Activated CD8-positive, alpha-beta memory T cell treated with anti-CD3 and anti-CD28 coated beads, Interleukin-2, amount 10 ng/mL, durations not matched to agents 7 days and 5 days (primary cell): ENCODE measurements at regions not wholly inside any gene's neighbourhood (a gene's known extent, or its start where the extent isn't known, plus 50 kb on each side); places are given as distances from the start of the nearest gene placed in this dataset.

ENCODE experiments used
- ATAC-seq: fragments of 150-1000 bp; cut with Tn5 transposase; one replicate; pipeline ENCODE4 v1.10.0; 2021; ENCODE audit warnings: moderate library complexity
- CTCF ChIA-PET: fragments of 350-600 bp; sonication (Branson Sonifier 250); formaldehyde crosslinking; loops from one replicate; lab custom pipeline; 2021; ENCODE audit warnings: antibody characterized with exemption; lab: Charles Lee
- DNase-seq: peaks from one replicate; pipeline ENCODE4 v3.0.0-alpha.2; 2020
- H3K27ac Mint-ChIP-seq: one replicate; pipeline ENCODE4 v1.8.0; 2021; ENCODE audit warnings: mild to moderate bottlenecking, mixed read lengths
- H3K27me3 Mint-ChIP-seq: one replicate; pipeline ENCODE4 v1.8.0; 2021; ENCODE audit warnings: mixed read lengths
- H3K36me3 Mint-ChIP-seq: one replicate; pipeline ENCODE4 v1.8.0; 2021; ENCODE audit warnings: mild to moderate bottlenecking, mixed read lengths
- H3K4me1 Mint-ChIP-seq: one replicate; pipeline ENCODE4 v1.8.0; 2021; ENCODE audit warnings: mixed read lengths
- H3K4me3 Mint-ChIP-seq: one replicate; pipeline ENCODE4 v1.8.0; 2021; ENCODE audit warnings: mild to moderate bottlenecking, moderate library complexity, mixed read lengths
- H3K9me3 Mint-ChIP-seq: one replicate; pipeline ENCODE4 v1.8.0; 2022; ENCODE audit warnings: low read depth, mixed read lengths

DNA sequence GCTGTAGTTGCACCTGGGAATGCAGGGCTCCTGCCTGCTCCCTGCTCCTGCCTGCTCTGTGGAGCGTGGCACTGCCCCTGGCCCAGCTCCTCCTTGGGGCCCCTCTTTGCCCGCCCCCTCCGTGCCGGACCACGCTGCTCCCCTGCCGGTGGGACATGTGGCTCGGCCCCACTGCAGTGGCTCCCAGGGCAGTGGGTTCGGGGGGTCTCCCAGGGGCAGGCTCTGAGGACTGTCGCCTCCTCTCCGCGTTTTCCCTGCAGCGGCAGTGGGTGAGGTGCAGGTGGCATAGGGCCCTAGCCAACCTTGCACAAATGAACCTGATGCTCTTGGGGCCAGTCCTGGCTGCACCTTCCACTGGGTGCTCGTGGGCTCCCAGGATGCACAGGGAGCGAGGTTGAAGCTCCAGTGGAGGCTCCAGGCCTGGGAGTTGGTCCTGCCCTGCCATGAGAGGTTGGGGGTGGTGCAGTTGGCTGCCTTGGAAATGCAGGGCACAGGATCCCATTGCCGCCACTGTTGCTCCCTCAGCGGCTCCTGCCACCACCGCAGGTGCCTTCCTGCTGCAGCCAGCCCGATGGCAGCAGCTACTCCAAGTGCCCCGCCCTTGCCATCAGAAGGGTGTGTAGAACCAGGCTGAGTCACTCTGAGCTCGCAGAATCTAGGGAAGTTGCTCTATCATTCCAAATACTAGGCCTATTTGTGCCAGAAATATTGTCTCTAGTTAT, 313.1 kb upstream of the SYT4 start:
- H3K4me1 Mint-ChIP-seq, result no peaks in the 10 kb centered on the region
- CTCF ChIA-PET, result interaction anchor here (1.5 to 2.4 kb wide), 2 partner anchors 19 to 20 kb away, joined by 9 read pairs; no protein-coding TSS in a partner anchor

DNA sequence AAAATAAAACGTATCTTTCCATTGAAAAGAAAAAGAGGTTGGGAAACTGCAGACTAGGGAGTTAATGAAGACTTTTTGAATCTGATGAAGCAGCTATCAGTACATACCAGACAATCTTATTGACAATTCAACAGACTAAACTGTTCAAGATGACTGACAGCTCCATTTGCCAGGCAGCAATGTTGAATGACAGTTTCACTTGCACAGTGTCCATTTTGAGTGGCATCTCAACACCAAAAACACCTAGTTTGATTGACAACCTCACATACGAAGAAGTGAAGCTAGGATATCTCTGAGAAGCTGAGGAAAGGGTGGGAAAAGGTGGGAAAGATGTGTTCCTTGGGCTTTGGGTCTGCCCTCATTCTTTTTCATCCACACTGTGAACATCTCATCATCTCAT, 315.0 kb upstream of the SYT4 start:
- no peak overlapping the region for H3K4me3 Mint-ChIP-seq
- CTCF ChIA-PET, result interaction anchor here (1.3 to 2.4 kb wide), 3 partner anchors 20 to 1478 kb away, joined by 3 to 9 read pairs (median 6); no protein-coding TSS in a partner anchor
- no peaks in the 10 kb centered on the region for H3K36me3 Mint-ChIP-seq
- ATAC-seq (no peak), DNase-seq (no peak)
- no peaks in the 10 kb centered on the region for H3K9me3 Mint-ChIP-seq
- no peak overlapping the region for H3K27ac Mint-ChIP-seq
- H3K4me1 Mint-ChIP-seq, result no peaks in the 10 kb centered on the region
- no peaks in the 10 kb centered on the region for H3K27me3 Mint-ChIP-seq

More for the DNA sequence above, 313.1 kb upstream of the SYT4 start:
- Mint-ChIP-seq H3K9me3 (no peaks in the 10 kb centered on the region), H3K4me3 (no peak overlapping the region), H3K27me3 (no peaks in the 10 kb centered on the region), H3K27ac (no peak overlapping the region), H3K36me3 (no peaks in the 10 kb centered on the region)
- no peak for ATAC-seq
- DNase-seq, result no peak

DNA sequence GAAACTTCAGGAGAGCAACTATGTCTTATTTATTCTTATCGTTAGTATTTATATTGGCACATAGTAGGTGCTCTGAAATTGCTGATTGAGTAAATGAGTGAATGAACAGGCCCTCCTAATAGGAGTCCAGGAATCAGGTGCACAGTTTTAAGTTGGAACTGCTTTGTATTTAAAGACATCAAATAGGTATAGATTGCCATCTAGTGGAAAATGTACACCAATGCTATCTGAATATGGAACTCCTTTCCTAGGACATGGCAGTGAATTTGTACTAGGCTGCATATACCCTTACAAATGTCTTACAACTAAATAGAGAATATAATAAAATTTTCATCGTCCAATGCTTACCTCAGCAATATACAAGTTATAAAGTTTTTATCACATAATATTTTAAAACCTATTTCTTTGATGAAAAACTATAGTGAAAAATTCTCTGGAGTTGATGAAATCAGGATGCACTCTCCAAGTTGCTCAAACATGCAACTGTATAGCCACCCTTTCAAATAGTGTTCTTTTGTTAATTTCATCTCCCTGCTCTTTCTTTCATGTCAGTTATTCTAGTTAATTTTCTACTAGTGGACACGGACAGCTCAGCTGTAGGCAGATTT, 318.9 kb upstream of the SYT4 start:
- H3K36me3 Mint-ChIP-seq, result no peaks in the 10 kb centered on the region
- CTCF ChIA-PET, result no interaction called here

DNA sequence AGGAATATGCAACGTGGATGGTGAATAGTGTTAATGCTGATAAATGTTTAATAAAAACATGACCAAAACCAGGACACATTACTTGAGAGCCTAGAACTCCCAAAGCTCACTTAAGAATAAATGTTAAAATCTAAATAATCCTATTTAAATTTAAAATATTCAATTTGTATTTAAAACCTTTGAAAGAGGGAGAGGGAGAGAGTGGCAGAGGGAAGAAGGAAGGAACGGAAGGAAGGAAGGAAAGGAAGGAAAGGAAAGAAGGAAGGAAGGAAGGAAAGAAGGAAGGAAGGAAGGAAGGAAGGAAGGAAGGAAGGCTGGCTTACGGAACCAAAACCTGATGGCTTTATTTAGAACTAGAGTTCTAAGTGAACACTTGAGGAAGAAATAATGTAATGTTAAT, 324.1 kb upstream of the SYT4 start:
- DNase-seq (no peak), ATAC-seq (no peak)
- Mint-ChIP-seq H3K9me3 (peaks cover 10% of the 10 kb centered on the region), H3K36me3 (no peaks in the 10 kb centered on the region), H3K4me3 (no peak overlapping the region), H3K4me1 (no peaks in the 10 kb centered on the region), H3K27ac (no peak overlapping the region), H3K27me3 (no peaks in the 10 kb centered on the region)
- CTCF ChIA-PET, result no interaction called here

More for the DNA sequence above, 318.9 kb upstream of the SYT4 start:
- no peaks in the 10 kb centered on the region for H3K27me3 Mint-ChIP-seq
- DNase-seq, result no peak
- no peak for ATAC-seq
- no peak overlapping the region for H3K4me3 Mint-ChIP-seq
- H3K9me3 Mint-ChIP-seq, result no peaks in the 10 kb centered on the region
- no peaks in the 10 kb centered on the region for H3K4me1 Mint-ChIP-seq
- no peak overlapping the region for H3K27ac Mint-ChIP-seq

DNA sequence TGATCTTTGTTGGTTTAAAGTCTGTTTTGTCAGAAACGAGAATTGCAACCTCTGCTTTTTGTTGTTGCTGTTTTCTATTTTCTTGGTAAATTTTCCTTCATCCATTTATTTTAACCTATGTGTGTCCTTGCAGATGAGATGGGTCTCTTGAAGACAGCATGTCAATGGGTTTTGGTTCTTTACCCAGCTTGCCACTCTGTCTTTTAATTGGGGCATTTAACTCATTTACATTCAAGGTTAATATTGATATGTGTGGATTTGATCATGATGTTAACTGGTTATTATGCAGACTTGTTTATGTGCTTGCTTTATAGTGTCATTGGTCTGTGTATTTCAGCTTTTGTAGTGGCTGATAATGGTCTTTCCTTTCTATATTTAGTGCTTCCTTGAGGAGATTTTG, 327.9 kb upstream of the SYT4 start:
- Mint-ChIP-seq H3K36me3 (no peaks in the 10 kb centered on the region), H3K4me1 (no peaks in the 10 kb centered on the region), H3K27me3 (no peaks in the 10 kb centered on the region), H3K27ac (no peak overlapping the region), H3K4me3 (no peak overlapping the region), H3K9me3 (peaks cover 12% of the 10 kb centered on the region)
- CTCF ChIA-PET, result no interaction called here
- ATAC-seq, result no peak
- no peak for DNase-seq

DNA sequence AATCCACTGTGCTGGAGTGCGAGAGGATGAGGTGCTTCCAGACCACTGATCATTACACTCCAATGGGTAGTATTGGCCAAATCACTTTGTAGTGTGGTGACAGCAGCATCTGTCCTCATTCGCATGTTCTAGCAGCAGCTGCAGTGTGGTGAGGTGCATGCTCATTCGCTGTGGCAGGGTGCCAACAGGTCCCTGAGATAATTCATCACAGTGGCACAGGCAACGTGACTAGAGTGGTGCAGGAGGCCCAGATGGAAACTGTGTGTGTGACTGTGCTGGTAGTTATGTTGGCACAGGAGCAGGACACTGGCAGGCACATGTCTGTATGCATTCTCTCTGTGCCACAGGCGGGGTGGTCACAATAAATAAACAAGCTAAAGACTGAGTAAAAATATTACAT, 329.5 kb upstream of the SYT4 start:
- no peak overlapping the region for H3K4me3 Mint-ChIP-seq
- no peak for DNase-seq
- H3K9me3 Mint-ChIP-seq, result peaks cover 12% of the 10 kb centered on the region
- no peaks in the 10 kb centered on the region for H3K36me3 Mint-ChIP-seq
- no peaks in the 10 kb centered on the region for H3K27me3 Mint-ChIP-seq
- no peak overlapping the region for H3K27ac Mint-ChIP-seq
- H3K4me1 Mint-ChIP-seq, result no peaks in the 10 kb centered on the region
- CTCF ChIA-PET, result no interaction called here
- ATAC-seq, result no peak

DNA sequence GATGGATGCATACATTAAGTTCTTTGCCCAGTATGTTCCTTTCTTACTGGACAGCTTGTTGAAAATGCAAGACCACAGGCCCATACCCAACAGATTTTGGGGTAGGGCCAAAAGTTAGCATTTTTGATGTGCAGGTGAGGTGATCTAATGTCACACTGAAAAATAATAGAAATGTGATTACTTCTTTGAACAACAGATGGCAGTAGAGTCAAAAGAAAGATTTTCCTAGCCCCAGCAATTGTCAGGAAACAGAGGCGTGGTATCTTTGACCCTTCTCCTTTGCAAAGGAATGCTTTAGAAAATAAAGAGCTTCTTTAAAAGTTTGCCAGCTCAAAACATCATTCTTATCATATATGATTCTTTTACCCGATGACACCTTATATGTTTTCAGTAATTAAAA, 343.6 kb upstream of the SYT4 start:
- no peaks in the 10 kb centered on the region for H3K27me3 Mint-ChIP-seq
- no peaks in the 10 kb centered on the region for H3K36me3 Mint-ChIP-seq
- no peak for DNase-seq

DNA sequence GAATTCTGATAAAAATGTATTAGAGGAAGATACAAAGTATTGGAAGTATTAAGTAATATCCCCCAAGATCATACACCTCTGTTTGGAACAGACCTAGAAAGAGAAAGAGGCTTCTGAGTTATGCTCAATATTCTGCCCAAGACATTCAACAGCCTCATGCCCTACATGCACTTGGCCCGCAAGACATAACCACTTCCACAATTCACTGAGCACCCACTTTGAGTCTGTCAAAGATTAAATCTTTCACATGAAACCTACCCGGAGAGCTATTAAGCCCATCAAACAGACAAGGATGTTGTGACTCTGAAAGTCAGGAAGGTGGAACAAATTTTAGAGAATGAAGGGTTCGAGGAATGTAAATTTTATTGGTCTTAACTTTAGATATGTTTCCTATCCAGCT, 344.7 kb upstream of the SYT4 start:
- DNase-seq, result no peak
- no peaks in the 10 kb centered on the region for H3K4me1 Mint-ChIP-seq
- no peaks in the 10 kb centered on the region for H3K36me3 Mint-ChIP-seq
- H3K9me3 Mint-ChIP-seq, result no peaks in the 10 kb centered on the region
- H3K4me3 Mint-ChIP-seq, result no peak overlapping the region
- CTCF ChIA-PET, result interaction anchor here (1.3 to 2.1 kb wide), 4 partner anchors 22 to 1762 kb away, joined by 3 to 6 read pairs (median 3); no protein-coding TSS in a partner anchor
- H3K27ac Mint-ChIP-seq, result no peak overlapping the region
- ATAC-seq, result no peak
- H3K27me3 Mint-ChIP-seq, result no peaks in the 10 kb centered on the region

More for the DNA sequence above, 343.6 kb upstream of the SYT4 start:
- no peak overlapping the region for H3K27ac Mint-ChIP-seq
- no peaks in the 10 kb centered on the region for H3K4me1 Mint-ChIP-seq
- no peak for ATAC-seq
- no peaks in the 10 kb centered on the region for H3K9me3 Mint-ChIP-seq
- CTCF ChIA-PET, result interaction anchor here (0.9 to 2.1 kb wide), 4 partner anchors 21 to 1764 kb away, joined by 3 to 6 read pairs (median 4); no protein-coding TSS in a partner anchor
- no peak overlapping the region for H3K4me3 Mint-ChIP-seq

DNA sequence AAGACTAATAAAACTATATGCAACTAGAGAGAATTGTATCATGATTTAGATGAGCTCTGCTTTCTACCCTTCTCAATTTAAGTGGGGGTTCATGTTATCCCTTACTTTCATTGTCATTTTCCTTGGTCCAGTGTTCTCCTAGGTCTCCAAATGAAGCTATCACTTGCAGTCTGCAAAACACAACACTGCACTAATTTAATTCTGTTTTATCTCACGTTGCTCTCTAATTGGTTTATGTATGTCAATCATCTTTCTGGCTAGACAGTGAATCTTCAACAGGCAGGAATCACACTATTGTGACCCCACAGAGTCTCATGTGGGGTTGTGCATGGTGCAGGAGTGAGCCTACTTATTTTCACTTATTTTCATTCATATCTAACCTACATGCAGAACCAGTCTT, 348.3 kb upstream of the SYT4 start:
- Mint-ChIP-seq H3K4me3 (no peak overlapping the region), H3K27ac (no peak overlapping the region), H3K36me3 (no peaks in the 10 kb centered on the region), H3K4me1 (no peaks in the 10 kb centered on the region), H3K9me3 (no peaks in the 10 kb centered on the region), H3K27me3 (no peaks in the 10 kb centered on the region)
- DNase-seq (no peak), ATAC-seq (no peak)
- CTCF ChIA-PET, result no interaction called here

DNA sequence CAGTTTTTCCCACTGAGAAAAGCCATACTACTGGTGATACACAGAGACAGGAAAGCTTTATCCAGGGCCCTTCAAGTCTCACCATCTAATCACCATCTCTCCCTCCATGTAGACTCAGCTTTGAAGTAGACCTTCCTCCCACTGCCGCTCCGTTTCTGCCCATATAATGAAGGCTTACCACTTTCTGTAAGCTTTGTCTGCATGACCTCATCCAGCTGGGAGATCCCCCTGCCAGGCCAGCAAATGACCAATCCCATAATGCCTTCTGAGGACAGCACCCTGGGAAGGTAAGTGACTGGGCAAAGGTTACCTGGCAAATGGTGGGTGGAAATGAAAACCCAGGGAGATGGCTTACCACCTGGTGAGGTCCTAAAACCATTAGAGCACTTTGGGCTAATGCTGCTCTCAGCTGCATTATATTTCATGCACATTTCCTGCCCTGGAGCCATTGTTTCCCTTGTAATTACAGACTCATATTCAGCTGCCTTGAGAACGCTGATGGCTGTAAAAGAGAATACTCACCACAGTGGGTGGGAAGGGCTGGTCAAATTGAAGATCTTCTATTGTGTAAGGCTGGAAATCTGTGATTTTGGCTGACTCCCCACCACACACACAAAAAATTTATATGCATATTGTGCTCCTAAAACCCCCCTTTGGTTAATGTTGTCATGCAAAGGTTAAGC, 350.7 kb upstream of the SYT4 start:
- Mint-ChIP-seq H3K9me3 (no peaks in the 10 kb centered on the region), H3K27me3 (no peaks in the 10 kb centered on the region), H3K27ac (no peak overlapping the region), H3K4me3 (no peak overlapping the region), H3K36me3 (no peaks in the 10 kb centered on the region), H3K4me1 (no peaks in the 10 kb centered on the region)
- DNase-seq, result no peak
- CTCF ChIA-PET, result no interaction called here
- ATAC-seq, result no peak

DNA sequence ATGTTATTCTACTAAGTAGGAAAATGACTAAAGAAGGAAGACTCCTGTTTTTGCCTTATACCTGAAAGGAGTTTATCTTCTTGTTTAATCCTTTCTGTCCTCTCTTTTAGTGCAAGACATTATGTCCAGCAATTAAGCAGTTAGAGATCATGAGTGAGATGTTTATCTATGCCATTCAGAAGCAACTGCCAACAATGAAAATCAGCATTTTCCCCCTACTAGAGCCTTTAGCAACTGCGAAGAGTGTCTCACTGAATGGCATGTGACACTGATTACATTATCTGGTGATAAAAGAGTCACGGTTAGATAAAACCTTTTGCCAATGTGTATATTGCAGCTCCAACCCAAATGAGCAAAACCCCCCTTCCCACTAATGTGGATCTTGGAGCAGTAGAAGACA, 357.7 kb upstream of the SYT4 start:
- CTCF ChIA-PET, result no interaction called here
- H3K36me3 Mint-ChIP-seq, result no peaks in the 10 kb centered on the region
- no peak overlapping the region for H3K27ac Mint-ChIP-seq
- no peak for DNase-seq
- no peak overlapping the region for H3K4me3 Mint-ChIP-seq
- no peaks in the 10 kb centered on the region for H3K27me3 Mint-ChIP-seq
- peaks cover 2% of the 10 kb centered on the region for H3K9me3 Mint-ChIP-seq
- no peak for ATAC-seq
- no peaks in the 10 kb centered on the region for H3K4me1 Mint-ChIP-seq

DNA sequence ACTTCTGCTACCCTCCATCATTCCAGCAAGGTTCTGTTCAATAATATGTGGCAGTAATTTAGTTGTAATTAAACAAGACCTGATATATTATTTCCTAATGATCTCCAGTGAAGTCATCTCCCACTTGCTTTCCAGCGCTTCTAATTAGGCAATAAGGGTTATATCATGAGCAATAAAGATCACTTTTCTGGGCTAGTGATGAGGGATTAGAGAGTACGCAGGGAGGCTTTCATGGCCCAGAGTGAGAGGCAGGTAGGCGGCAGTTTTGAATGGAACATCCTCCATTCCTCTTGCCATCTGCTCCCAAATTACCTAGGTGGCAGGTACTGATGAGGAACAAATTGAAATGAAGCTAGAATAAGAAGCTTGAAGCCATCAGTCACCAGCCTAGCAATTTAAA, 358.1 kb upstream of the SYT4 start:
- CTCF ChIA-PET, result interaction anchor here (0.9 kb wide), 1 partner anchor 64 kb away, joined by 4 read pairs; no protein-coding TSS in a partner anchor
- H3K27me3 Mint-ChIP-seq, result no peaks in the 10 kb centered on the region
- no peak overlapping the region for H3K4me3 Mint-ChIP-seq
- ATAC-seq (no peak), DNase-seq (no peak)
- no peaks in the 10 kb centered on the region for H3K4me1 Mint-ChIP-seq
- no peaks in the 10 kb centered on the region for H3K36me3 Mint-ChIP-seq
- H3K27ac Mint-ChIP-seq, result no peak overlapping the region
- peaks cover 2% of the 10 kb centered on the region for H3K9me3 Mint-ChIP-seq

DNA sequence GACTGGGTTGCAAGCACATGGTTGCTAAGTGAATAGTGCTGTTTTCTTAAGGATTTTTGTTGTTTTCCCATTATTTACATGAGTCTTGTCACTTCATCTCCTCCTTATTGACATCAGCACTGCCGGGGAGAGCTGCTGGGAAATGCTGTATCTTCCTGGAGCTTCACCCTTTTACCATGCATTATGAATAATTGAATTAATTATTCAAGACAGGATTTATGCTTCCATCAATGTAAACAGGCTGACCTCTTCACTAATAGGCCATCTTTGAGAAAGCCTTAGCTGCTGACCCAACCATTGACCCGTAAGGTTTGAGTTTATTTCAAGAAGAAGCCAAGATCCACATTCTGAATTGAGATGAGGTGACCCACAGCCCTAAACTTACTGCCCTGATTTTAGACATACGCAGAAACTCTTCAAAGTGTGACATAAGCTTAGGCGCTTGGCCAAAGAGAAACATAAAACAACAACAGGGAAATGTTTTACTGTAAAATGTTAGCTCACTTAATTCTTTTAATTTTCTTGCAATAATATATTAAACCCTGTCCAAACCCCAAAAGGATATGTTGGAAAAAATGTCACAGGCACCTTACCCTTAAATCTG, 365.5 kb upstream of the SYT4 start:
- Mint-ChIP-seq H3K4me3 (no peak overlapping the region), H3K9me3 (peaks cover 5% of the 10 kb centered on the region), H3K36me3 (no peaks in the 10 kb centered on the region), H3K27ac (no peak overlapping the region), H3K27me3 (no peaks in the 10 kb centered on the region), H3K4me1 (no peaks in the 10 kb centered on the region)
- CTCF ChIA-PET, result no interaction called here
- ATAC-seq, result no peak
- no peak for DNase-seq
